Right kidney (tissue), 1 donor: ENCODE measurements at regions not wholly inside any gene's neighbourhood (a gene's known extent, or its start where the extent isn't known, plus 50 kb on each side); places are given as distances from the start of the nearest gene placed in this dataset.
"Not testable (repeated sequence)": the region's sequence is repeated elsewhere in the genome, so short reads cannot be mapped to it uniquely, and the experiment has no call there.

Experiments used
- DNase-seq: peaks from one replicate; pipeline ENCODE4 v3.0.0-alpha.2; 2016

DNA sequence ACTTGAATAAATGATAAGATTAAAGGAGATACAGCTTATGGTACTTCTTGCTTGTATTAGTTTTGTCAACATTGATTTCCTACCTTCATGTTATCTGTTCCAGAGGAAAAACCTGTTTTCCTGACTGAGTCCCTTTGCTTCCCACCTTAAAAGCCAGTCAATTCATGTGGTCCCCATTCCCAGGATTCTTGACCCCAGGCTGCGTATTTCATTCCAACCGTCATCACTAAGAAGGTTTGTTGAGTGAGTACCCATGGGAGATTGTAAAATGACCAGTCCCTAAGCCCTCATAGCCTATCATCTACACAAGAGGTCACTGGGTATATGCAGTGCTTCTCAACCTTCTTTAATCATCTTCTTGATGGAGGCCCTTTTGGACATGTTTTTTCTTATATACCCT lies 52.2 kb downstream of the BEX3 start:
- DNase-seq = no peak

DNA sequence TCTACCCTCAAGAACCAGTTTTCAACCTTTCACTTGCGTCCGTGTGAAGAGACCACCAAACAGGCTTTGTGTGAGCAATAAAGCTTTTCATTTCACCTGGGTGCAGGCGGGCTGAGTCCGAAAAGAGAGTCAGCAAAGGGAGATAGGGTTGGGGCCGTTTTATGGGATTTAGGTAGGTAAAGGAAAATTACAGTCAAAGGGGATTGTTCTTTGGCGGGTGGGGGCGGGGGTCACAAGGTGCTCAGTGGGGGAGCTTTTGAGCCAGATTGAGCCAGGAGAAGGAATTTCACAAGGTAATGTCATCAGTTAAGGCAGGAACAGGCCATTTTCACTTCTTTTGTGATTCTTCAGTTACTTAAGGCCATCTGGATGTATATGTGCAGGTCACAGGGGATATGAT lies 52.7 kb downstream of the BEX3 start:
- DNase-seq = not testable (repeated sequence)

DNA sequence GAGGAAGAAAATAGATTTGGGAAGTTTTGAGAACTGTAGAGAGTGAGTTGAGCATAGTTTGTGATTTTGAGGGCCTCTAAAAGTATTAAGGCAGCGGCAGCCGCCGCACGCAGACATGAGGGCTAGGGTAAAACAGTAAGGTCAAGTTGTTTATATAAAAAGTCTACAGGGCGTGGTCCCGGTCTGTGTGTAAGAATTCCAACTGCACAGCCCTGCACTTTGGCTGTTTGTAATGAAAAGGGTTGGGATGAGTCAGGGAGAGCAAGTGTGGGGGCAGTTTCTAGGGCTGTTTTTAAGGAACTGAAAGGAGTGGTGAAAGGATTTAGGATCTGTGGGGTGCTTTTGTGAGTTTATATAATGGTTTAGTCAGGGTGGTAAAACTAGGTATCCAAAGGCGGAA lies 55.0 kb downstream of the BEX3 start:
- DNase-seq = no peak

DNA sequence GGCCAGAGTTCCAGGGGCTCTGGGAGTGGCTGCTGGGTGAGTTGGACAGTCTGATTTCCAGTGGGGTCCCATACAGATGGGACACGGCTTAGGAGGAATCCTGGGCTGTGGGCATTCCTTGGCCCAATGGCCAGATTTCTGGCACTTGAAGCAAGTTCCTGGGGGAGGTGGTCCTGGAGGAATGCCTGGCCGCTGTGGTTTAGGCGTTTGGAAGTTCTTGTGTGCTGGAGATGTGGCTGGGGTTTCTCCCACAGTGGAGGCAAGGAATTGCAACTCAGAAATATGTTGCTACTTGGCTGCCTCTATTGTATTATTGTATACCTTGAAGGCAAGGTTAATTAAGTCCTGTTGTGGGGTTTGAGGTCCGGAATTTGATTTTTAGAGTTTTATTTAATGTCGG lies 56.5 kb downstream of the BEX3 start:
- not testable (repeated sequence) for DNase-seq

DNA sequence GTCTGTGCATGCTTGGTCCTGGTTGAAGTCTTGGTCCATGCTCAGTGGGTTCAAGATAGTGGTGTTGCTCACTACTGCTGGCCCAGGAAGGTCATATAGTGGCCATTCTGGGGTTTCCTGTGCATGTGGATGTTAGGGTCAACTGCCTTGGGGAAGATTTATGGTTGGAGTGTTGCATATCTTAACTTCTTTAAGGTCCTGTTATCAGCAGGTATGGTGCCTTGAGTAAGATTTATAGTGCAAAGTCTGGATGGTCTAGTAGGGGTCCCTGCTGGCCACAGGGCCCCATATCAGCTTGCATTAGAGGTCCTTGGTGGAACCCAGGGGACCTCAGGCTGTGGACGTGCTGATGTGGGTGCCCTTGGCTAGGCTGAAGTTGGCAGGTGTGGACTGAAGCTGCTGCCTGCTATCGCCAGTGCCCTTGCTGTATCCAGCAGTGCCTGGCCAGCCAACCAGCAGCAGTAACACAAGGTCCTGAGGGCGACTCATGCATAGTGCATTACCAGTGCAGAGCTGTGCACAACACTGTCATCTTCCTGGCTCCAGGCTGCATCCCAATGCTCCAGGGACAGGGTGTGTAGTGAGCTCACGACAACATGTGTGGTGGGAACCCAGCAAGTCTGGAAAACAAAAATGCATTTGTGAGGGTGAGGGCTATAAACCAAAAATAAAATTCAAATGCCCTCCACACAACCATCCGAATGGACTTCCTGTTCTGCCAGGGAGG lies 61.0 kb downstream of the BEX3 start:
- no peak for DNase-seq

DNA sequence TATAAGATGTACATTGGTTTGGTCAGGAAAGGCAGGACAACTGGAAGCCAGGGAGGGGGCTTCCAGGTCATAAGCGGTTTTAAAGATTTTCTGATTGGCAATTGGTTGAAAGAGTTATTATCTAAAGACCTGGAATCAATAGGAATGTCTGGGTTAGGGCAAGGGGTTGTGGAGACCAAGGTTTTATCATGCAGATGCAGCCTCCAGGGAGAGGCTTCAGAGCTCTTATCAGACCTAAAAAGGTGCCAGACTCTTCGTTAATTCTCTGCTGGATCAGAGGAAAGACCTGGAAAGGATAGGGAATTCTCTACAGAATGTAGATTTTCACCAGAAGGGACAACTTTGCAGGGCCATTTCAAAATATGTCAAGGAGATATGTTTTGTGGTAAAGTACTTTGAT lies 62.8 kb downstream of the BEX3 start:
- DNase-seq = no peak

DNA sequence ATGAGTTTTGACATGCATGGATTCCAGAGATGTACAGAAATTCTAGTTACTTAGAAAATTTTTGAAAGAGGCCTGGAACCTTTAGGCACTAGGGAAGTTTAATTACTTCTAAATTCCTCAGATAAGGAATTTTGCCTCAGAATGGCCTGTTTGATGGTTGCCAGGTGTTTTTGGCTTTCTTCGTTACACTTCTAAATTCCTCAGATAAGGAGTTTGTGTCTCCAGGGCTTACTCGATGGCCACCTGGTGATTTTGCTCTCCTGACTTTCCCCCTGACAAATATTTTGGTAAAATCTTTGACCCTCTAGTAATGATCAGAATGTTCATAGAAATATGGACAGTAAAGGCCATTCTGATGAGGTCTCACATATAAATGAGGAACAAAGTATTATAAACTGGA lies 64.3 kb downstream of the BEX3 start:
- DNase-seq = no peak

DNA sequence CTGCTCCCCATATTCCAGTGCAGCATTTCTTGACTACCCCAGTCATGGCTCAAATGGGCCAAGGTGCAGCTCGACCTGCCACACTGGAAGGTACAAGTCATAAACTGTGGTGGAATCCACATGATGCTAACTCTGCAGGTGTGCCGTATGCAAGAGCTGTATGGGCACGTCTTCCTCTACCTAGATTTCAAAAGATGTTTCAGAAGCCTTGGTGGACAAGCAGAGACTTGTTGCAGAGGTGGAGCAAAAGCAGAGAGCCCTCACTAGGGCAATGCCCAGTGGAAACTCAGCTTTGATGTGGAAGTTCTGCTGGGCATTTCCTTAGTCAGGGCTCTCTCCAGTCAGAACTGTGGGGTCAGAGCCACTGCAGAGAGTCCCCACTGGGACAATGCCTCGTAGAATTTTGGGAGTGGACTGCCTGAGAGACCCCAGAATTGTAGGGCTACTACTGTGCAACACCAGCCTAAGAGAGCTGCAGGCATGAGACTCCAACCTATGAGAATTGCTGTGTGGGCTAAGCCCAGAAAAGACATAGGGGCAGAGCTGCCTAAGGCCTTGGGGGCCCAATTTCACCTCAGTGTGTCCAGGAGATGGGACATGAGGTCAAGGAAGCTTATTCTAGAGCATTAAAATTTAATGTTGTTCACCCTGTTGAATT lies 65.7 kb downstream of the BEX3 start:
- no peak for DNase-seq

DNA sequence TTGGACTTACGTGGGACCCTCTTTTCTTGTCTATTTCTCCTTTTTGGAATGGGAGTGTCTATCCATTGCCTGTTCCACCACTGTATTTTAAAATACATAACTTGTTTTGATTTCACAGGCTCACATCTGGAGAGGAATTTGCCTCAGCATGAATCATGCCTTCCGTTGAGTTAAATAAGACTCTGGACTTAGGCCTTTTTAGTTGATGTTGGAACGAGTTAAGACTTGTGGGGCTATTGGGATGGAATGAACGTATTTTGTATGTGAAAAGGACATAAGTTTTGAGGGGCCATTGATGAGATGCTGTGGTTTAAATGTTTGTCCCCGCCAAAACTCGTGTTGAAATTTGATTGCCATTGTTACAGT lies 66.2 kb downstream of the BEX3 start:
- DNase-seq = no peak

DNA sequence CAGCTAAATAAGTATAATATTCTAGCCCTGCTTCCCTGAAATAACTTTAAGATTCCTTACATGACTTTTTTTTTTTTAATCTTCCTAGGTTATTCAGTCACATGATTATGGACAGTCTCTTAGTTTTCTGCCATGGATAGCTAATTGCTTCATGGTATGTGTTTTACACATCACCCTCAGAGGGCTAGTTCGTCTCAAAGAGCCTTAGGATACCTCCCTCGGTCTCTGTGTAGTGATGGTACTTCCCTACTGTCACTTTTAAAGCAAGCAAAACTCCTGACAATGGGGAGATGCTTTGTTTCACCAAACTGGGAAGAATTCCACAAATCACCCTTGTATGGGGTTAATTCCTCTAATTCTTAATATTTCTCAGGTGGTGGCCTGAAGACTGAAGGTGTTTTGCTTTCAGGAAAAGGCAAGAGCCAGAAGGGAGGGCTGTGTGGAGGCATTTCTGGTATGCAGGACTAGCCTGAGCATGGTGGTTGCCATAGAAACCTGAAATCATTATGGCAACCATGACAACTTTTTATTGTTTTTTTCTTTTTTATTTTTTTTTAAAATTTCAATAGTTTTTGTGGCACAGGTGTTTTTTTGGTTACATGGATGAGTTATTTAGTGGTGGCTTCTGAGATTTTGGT lies 70.4 kb downstream of the BEX3 start:
- peak; percentile 5 for DNase-seq
